Neutrophil (primary cell): ENCODE measurements at regions not wholly inside any gene's neighbourhood (a gene's known extent, or its start where the extent isn't known, plus 50 kb on each side); places are given as distances from the start of the nearest gene placed in this dataset.

Source experiments
- H3K27ac ChIP-seq: fragments of 200-600 bp; sonication (generic); 2 replicates; pipeline ENCODE4 v1.5.1; 2016; ENCODE audit warnings: mild to moderate bottlenecking, moderate library complexity
- H3K27me3 ChIP-seq: fragments of 200-600 bp; sonication (generic); 2 replicates; pipeline ENCODE4 v1.6.0; 2016; ENCODE audit warnings: mild to moderate bottlenecking
- H3K36me3 ChIP-seq: fragments of 200-600 bp; sonication (generic); 2 replicates; pipeline ENCODE4 v1.5.1; 2017
- H3K4me1 ChIP-seq, 2 experiments: fragments of 200-600 bp in 1 of 2; sonication (generic) in 1 of 2; 1 replicate in 1 of 2; 2 replicates in 1 of 2; pipeline versions ENCODE4 v1.5.1 to v1.6.1; 2013 to 2016; ENCODE audit warnings: low read depth in 1 of 2, low read length in 1 of 2, mild to moderate bottlenecking in 1 of 2, moderate library complexity in 1 of 2; ENCODE audit not compliant: control insufficient read depth in 1 of 2, insufficient read depth in 1 of 2
- H3K4me3 ChIP-seq, 2 experiments: fragments of 200-600 bp in 1 of 2; sonication (generic) in 1 of 2; 1 replicate in 1 of 2; 2 replicates in 1 of 2; pipeline ENCODE4 v1.5.1; 2013 to 2016; ENCODE audit warnings: low read depth in 1 of 2, low read length in 1 of 2, mild to moderate bottlenecking in 1 of 2, moderate library complexity in 1 of 2
- H3K9me3 ChIP-seq: fragments of 200-600 bp; sonication (generic); 2 replicates; pipeline ENCODE4 v1.5.1; 2016
- TF ChIP-seq, protein P1 (sequence below): fragments of 200-600 bp; sonication (generic); IDR thresholded peaks from 2 replicates; pipeline ENCODE4 v1.5.1; 2016; ENCODE audit warnings: antibody characterized with exemption

DNA sequence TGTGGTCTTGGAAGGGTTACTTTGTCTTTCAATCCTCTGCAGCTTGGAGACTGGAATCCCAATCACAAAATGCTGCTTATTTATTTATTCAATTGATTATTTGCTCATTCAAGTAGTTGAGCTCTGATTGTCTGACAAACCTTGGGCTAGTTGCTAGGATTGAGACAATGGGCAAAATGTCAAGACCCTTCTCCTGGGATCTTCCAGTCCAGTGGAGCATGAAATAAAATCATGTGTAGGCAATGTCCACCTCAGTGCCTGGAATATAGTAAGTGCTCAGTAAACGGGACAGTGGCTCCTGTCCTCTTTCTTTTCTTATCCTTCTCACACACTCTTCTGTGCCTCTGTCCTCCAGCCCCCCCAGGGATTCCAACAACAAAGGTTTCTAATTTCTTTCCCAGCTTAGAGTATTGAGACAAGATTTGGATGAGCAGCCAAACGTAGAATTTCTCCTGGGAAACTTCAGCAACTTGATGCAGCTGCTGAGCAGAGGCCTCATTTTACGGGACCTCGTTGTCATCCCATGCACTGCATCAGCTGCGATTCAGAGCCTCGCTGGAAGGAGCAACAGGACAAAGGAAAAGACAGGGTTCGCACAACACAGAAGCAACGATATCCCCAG, 545.0 kb downstream of the SOX11 start:
- Histone ChIP-seq H3K4me1 (no peaks in the 10 kb centered on the region), H3K36me3 (no peaks in the 10 kb centered on the region), H3K27me3 (no peaks in the 10 kb centered on the region), H3K4me3 (no peak overlapping the region), H3K27ac (no peak overlapping the region), H3K9me3 (no peaks in the 10 kb centered on the region)
- TF ChIP-seq, protein P1, sequence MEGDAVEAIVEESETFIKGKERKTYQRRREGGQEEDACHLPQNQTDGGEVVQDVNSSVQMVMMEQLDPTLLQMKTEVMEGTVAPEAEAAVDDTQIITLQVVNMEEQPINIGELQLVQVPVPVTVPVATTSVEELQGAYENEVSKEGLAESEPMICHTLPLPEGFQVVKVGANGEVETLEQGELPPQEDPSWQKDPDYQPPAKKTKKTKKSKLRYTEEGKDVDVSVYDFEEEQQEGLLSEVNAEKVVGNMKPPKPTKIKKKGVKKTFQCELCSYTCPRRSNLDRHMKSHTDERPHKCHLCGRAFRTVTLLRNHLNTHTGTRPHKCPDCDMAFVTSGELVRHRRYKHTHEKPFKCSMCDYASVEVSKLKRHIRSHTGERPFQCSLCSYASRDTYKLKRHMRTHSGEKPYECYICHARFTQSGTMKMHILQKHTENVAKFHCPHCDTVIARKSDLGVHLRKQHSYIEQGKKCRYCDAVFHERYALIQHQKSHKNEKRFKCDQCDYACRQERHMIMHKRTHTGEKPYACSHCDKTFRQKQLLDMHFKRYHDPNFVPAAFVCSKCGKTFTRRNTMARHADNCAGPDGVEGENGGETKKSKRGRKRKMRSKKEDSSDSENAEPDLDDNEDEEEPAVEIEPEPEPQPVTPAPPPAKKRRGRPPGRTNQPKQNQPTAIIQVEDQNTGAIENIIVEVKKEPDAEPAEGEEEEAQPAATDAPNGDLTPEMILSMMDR: no peak

DNA sequence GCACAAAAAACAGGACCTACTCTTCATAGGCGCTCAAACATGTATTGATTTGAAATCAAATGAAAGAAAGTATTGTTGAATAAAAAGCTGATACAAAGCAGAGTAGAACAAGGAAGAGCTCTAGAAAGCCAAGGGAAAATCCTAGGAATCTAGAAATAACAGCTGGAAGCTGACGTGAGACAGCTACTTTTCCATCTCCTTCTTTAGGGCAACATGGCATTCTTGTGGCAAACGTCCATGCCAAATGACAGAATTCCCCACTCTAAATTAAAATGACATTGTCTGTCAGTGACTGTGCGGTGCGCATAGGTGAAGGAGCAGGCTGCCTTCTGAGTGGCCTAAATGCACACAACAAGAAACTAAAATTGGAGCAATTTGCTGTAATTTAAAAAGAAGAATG, 557.4 kb downstream of the SOX11 start:
- TF ChIP-seq, protein P1: no peak
- Histone ChIP-seq H3K36me3 (no peaks in the 10 kb centered on the region), H3K9me3 (no peaks in the 10 kb centered on the region)

DNA sequence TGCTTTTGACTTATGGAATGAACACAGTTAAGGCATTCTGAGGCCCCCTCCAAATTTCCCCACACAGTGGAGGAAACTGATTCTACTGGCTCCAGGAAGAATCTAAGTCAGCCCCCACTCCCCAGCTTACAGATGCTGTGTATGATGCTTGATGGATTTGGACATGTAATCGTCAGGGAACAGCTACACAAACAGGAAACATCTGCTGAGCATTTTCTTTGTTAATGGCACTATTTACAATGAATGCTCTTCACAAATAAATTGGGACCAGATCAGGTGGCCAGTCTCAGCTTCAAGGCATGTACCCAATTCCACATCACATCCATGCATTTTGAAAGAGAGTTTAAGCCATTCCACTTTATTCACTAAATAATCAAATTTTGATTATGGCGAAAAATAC, 562.3 kb downstream of the SOX11 start:
- no peak overlapping the region for H3K27ac ChIP-seq
- no peaks in the 10 kb centered on the region for H3K36me3 ChIP-seq
- no peak overlapping the region for H3K4me3 ChIP-seq
- H3K9me3 ChIP-seq: no peaks in the 10 kb centered on the region
- TF ChIP-seq, protein P1: no peak
- H3K4me1 ChIP-seq: no peaks in the 10 kb centered on the region
- H3K27me3 ChIP-seq: no peaks in the 10 kb centered on the region

More for the DNA sequence above, 557.4 kb downstream of the SOX11 start:
- Histone ChIP-seq H3K4me3 (no peak overlapping the region), H3K27me3 (no peaks in the 10 kb centered on the region), H3K27ac (no peak overlapping the region), H3K4me1 (no peaks in the 10 kb centered on the region)

DNA sequence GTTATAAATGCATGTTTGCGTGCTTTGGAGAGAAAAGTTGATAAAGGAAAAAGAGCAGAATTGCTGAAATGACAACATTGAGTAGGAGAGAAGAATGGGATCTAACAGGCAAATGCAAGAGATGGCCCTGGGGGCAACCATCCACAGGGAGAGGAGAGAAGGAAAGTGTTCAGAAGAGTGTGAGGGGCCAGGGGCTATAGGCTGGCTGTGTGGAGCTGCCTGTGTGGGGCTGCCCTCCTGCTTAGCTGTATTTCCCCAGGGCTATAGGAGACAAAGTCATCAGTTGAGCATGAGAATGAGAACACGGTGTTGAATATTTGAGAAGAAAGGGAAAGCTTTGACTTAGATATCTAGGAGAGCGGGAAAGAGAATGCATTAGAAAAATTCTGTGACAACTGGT, 572.0 kb downstream of the SOX11 start:
- Histone ChIP-seq H3K9me3 (no peaks in the 10 kb centered on the region), H3K27me3 (no peaks in the 10 kb centered on the region), H3K27ac (no peak overlapping the region), H3K4me3 (no peak overlapping the region), H3K36me3 (no peaks in the 10 kb centered on the region), H3K4me1 (no peaks in the 10 kb centered on the region)
- TF ChIP-seq, protein P1: no peak

DNA sequence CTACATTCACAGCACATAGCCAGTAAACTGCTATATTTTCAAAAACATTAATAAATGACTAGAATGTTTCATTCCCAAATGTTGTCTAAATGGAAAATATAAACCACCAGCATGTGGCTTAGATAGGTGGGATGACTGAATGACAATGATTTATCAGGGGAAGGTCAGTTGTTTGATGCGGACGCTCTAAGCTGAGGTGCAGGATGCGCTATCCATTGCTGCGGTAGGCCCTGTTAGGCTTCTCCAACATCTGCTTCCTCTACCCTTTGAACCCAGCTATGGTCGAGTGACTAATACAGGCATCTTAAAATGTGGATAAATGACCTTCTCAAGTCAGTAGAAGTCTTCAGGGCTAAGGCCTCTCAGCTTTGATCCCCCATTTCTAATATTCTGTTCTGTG, 584.2 kb downstream of the CMPK2 start:
- no peaks in the 10 kb centered on the region for H3K4me1 ChIP-seq
- TF ChIP-seq, protein P1: no peak
- H3K36me3 ChIP-seq: no peaks in the 10 kb centered on the region
- H3K27me3 ChIP-seq: no peaks in the 10 kb centered on the region
- no peaks in the 10 kb centered on the region for H3K9me3 ChIP-seq
- H3K27ac ChIP-seq: no peak overlapping the region
- no peak overlapping the region for H3K4me3 ChIP-seq
